Glomerular endothelial cell (primary cell): ENCODE measurements at regions not wholly inside any gene's neighbourhood (a gene's known extent, or its start where the extent isn't known, plus 50 kb on each side); places are given as distances from the start of the nearest gene placed in this dataset.

Experiments used
- DNase-seq: peaks from one replicate; pipeline ENCODE4 v3.0.0-alpha.2; 2011; ENCODE audit warnings: low read depth, low spot score; ENCODE audit errors: extremely low read depth

- DNase-seq = no peak
These were observed 54.2 kb upstream of the FHIP2A start for GRCh38 chr10:114767101-114767985.

DNA sequence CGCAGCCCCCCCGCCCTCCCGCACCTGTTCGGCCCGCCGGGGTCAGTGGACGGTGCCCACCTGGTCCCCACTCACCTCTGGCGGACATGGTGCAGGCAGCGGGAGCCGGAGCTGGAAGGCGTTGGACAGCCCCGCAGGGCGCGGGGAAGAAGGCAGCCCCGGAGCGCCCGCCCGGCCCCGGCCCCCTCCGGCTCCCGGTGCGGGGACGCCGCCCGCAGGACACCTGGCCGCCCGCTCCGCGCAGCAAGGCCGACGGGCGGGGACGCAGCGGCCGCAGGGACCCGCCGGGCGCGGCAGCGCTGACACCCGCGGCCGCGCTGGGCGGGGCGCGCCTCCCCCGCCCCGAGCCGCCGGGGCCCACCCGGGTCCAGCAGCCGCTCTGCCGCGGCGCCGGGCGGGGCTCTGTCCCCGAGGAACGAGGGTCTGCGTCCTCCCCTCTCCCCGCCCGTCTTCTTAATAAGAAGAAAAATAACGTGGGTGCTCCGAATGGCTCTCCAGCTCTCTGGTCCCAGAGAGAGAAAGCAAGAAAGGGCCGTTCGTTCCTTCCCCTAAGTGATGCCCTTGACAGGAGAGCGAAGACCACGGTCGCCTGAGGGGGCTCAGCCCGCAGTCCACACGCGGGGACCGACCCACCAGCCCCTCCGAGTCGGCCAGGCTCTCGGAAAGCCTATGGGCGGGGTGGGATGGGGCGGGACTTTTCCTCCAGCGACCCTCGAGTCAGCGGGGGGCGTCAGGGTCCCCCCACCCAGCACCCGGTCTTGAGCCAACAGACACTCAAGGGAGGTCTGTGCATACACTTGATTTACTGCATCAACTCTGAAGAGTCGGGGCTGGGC is 53.4 kb upstream of the FHIP2A start:
- no peak for DNase-seq

GRCh38 chr10:114770009-114770408 is 51.6 kb upstream of the FHIP2A start:
- no peak for DNase-seq

DNA sequence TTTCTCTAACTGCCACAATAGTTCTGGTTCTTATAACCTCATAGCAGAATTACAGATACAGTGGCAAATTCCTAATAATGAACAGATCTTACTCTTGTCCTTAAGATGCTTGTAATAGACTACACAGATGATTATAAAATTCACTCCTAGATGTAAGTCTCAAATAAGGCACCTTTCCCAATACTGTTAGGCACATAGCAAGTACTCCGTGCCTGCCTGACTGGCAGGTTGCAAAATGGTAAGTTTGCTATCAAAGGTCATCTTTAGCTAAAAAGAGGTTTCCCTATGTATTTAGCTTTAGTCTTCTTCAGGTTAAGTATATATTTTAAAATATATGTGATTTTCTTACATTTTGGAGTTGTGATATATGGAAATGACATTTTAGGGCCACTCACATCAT is 50.4 kb upstream of the FHIP2A start:
- no peak for DNase-seq

DNA sequence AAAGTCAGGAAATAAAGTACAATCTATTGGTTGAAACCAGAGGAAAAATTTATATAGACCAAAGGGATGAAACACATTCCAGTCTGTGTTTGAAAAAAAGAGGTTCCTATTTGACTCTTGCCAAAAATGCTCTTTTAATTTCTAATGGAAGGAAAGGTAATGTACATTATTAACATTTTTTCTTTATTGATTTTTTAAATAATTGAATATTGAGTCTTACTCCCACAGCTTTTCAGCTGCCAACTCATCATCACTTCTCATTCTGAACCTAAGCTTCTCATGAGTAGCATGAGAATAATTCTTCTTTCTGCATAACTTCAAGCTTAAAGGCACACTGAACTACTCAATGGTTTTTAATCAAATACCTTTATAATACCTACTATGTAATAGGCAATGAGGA is 49.8 kb upstream of the FHIP2A start:
- no peak for DNase-seq
